Fibroblast of skin of back (primary cell): ENCODE measurements at regions not wholly inside any gene's neighbourhood (a gene's known extent, or its start where the extent isn't known, plus 50 kb on each side); places are given as distances from the start of the nearest gene placed in this dataset.
A peak's percentile ranks its signal among the peaks of the same experiment; 100 is the strongest.

Experiments used
- DNase-seq: peaks from one replicate; pipeline ENCODE4 v3.0.0-alpha.2; 2013

GRCh38 chr1:56187405-56187804, 392.0 kb downstream of the PLPP3 start:
- no peak for DNase-seq

GRCh38 chr1:56185493-56185892, 393.9 kb downstream of the PLPP3 start:
- peak; percentile 67 for DNase-seq

DNA sequence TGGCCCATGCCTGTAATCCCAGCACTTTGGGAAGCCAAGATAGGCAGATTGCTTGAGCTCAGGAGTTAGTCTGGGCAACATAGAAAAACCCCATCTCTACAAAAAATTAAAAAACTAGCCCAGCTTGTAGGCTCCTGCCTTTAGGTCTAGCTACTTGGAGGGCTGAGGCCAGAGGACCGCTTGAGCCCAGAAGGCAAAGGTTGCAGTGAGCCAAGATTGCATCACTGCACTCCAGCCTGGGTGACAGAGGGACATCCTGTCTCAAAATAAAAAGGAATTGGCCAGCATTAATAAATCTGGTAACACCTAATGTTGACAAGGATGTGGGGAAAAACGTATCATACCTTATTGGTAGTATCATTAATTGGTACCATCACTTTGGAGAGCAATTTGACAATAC, 396.2 kb downstream of the PLPP3 start:
- DNase-seq: no peak

- no peak for DNase-seq
Observed at GRCh38 chr1:56180520-56181190, 398.7 kb downstream of the PLPP3 start.

DNA sequence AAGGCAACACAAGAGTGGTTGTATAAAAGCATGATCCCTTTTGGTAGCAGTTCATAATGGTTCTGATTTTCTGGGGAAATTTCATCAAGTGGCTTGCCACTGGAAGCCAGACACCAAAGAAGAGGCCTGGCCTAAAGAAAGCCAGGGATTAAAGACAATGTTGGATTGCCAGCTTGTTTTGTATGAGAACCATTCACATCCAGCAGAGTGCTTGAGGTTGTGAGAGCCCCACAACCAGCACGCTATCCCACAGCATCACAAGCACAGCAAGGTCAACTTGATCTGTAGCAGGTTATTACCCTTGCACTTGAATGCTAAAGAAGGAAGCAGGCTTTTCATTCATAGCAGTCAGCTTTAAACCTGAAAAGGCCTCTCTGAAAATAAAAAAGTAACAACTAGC, 399.8 kb downstream of the PLPP3 start:
- no peak for DNase-seq

DNA sequence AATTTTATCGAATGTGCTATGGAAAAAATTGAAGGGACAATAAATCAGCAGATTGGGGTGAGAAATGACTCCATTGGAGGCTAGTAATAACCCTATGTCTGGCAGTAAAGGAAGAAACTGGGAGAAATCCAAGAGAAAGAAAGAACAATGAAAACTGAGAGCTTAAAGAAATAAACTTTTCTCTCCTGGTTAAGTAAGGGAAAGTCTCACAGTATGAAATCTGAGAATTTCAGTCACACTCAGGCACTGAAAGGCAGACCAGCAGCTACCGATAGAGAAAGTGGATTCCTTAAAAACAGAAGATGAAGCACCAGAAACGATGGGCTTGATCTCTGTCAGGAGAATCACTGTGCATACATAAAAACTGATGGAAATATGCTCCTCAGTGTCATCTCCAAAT, 404.2 kb downstream of the PLPP3 start:
- peak; percentile 18 for DNase-seq

GRCh38 chr1:56174176-56174885, 405.0 kb downstream of the PLPP3 start:
- DNase-seq: peak; percentile 75

DNA sequence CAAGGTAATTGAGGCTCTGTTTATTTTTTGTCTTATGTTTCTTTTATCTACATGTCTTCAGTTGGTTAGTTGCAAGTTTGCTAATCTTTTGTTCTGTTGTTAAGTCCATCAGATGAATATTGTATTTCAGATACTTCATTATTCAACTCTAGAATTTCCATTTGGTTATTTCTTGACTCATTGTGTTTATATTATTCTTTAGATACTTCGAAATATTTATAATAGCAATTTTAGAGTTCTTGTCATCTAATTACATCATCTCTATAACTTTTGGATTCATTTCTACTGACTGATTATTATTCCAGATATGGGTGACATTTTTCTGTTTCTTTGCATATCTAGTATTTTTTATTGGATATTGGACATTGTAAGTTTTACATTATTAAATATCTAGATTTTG, 405.6 kb downstream of the PLPP3 start:
- DNase-seq: peak; percentile 80

- no peak for DNase-seq
Observed at GRCh38 chr1:56171670-56172069, 407.7 kb downstream of the PLPP3 start.

GRCh38 chr1:56170784-56171320, 408.5 kb downstream of the PLPP3 start:
- DNase-seq: no peak

GRCh38 chr1:56169856-56170255, 409.5 kb downstream of the PLPP3 start:
- peak; percentile 76 for DNase-seq

DNA sequence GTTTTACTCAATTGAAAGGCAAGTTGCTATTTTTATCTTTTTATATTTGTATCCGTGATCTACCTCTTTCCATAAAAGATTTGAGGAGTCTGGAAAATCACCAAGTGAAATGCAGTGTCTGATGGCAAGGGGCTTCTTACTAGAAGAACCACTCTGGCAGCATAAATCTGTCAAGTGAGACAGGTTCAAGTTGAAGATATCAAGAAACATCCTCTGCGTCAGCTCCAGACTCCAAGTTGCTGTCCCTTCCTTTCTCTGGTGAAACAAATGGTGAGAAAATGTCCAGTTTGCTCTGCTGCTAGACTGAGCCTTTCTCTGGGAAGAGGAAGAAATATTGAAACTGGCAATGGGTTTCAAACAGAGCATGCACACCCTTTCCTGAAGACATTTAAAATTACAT, 411.2 kb downstream of the PLPP3 start:
- DNase-seq: no peak

DNA sequence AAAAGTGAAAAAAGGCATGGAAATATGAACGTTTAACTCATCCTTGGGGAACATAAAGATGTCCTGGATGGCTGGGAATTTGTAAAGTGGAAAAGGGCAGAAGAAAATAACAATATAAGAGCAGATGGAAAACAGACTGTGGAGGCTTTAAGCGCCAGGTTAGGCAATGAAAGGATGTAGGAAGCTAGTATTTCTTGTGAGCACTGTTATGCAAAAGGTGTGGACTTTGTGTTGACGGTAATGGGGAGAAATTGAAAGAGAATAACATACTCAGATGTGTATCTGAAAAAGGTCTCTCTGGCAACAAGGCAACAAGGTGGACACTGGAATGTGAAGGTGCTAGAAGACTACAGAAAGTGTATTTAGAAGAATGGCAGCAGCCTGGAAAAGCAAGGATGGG, 411.8 kb downstream of the PLPP3 start:
- no peak for DNase-seq

GRCh38 chr1:56160773-56161315, 418.5 kb downstream of the PLPP3 start:
- no peak for DNase-seq

DNA sequence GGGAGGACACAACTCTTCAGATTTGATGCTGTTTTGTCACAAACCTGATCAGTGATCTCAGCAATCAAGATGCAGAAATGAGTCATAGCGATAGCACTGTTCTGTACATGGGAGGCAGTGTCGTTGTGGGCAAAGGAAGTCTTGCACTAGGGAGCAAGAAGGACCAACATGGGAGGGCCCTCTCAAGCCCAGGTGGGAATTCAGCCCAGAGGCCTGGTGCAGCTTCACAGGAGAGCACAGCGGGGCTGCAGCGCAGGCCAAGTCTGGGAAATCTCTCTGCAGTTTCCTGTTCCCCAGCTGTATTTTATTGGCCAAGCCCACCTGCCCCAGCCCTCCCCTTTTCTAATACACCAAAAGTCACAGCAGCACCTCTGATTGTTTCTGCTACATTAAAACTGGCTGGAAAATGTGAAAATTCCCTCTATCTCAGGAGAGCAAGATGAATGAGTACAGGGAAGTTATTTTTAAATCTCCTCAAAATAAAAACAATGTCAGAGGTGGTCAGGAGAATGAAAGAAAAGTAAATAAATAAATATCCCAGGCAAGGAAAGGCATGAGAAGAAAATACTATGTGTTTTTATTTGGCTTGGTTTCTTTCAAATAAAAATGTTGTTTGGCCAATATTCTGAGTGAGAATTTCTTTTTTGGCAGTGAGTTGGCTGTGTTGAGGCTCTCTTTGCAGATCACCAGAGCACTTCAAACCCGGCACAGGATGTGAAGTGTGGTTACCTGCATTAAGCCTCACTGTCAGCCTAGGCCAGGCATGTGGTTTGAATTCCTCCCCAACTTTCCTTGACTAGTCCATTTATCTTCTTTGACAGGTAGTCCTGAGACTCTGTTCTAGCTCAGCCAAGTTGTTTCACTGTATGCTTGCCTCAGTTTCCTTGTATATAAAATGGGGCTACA, 422.1 kb downstream of the PLPP3 start:
- DNase-seq: no peak

GRCh38 chr1:56153276-56153675, 426.1 kb downstream of the PLPP3 start:
- DNase-seq: no peak

DNA sequence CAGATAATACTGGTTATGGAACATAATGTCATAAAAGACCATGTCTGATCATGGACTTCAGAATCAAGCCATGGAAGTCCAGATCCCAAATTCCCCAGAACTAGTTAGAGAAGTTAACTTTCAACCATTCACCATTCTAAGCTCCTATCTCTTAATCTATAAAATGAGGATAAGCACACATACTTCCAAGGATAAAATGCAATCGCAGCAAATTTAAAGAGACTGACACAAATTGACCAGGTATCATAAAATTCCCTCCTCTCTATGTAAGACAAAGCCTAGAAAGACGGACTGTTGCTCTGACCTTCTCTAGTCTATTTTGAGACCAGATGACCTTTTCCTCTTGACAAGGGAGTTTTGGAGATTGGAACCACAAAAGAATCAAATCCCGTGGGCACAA, 426.7 kb downstream of the PLPP3 start:
- no peak for DNase-seq

DNA sequence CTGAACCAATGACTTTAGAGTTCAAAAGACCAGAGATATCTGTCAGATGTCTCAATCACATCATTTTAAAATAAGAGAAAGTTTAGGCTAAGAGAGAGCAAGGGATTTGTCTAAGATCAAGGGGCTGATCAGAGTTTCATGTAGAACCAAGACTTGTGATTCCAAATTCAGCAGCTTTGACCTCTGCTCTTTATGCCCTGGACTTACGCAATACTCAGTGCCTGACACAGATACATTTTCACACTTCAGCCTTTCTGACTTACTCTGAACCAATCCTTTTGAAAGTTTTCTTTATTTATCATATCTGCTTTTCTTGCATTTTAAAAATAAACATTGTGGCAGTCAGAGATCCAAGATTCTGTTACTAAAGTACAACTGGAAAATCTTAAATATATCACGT, 428.0 kb downstream of the PLPP3 start:
- DNase-seq: no peak

DNA sequence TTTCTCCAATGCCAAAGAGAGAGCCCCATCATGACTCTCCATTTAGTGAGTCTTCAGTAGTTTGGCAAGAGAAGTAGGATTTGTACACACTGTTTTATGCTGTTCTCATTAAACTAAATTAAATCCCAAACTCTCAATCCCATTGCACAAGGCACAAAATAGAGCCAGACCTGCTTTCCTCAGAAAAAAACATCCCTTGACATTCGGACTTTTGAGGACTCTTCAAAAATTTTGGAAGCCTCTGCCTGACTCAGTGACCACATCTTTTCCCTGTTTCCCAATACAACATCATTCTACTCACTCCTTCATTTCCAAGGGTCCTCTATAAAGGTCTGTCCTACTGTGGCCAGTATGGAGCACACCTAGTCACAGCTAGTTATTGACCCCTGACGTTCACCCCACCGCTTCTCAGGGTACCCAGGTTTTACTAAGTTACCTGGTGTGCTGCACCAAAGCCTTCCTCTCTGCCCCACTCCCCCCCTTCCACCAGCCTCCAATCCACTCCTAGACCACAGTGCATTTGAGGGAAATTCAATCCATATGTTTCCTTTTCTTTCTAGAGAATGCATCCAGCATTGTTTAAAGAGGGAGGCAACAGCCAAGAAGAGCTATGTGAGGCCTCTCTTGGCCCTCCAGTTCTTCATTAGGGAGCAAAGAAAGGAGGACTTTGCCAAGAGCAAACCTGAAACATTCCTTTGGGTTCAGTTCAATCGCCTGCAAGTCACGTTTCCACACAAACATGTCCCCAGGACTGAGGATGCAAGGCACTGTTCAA, 428.7 kb downstream of the PLPP3 start:
- DNase-seq: no peak

DNA sequence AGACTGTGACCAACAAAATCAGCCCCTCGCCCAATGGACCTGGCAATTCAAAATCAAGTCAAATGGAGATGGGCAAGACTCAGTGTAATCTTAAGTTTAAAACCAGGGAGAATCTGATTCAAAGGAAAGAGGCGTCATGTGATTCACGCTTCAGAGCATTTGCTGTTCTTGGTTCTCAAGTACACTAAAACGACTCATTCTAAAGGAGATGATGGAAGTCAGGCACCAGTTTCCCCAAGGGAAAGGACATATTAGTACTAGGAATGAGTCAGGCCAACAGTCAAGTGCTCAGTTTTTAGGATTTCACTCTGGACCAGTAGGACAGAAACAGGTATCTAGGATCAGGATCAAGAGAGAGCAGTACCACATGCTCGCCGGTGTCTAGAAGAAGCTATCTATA, 429.6 kb downstream of the PLPP3 start:
- DNase-seq: peak; percentile 66

GRCh38 chr1:56148326-56149193, 430.8 kb downstream of the PLPP3 start:
- no peak for DNase-seq
